GM18505 (cell line): ENCODE measurements at regions not wholly inside any gene's neighbourhood (a gene's known extent, or its start where the extent isn't known, plus 50 kb on each side); places are given as distances from the start of the nearest gene placed in this dataset.

Experiments used
- ATAC-seq: cut with Tn5 transposase; IDR thresholded peaks from one replicate; pipeline ENCODE4 v1.9.1; 2021; ENCODE audit not compliant: unreplicated experiment
- POLR2A ChIP-seq: IDR thresholded peaks from 4 replicates; pipeline ENCODE4 v1.6.1; 2011; ENCODE audit warnings: borderline replicate concordance; ENCODE audit not compliant: insufficient read depth, insufficient read length; ENCODE audit errors: extremely low read depth

GRCh38 chr15:96409215-96410138 lies 79.0 kb downstream of the NR2F2 start:
- no peak for ATAC-seq
- no peak for TF ChIP-seq POLR2A

DNA sequence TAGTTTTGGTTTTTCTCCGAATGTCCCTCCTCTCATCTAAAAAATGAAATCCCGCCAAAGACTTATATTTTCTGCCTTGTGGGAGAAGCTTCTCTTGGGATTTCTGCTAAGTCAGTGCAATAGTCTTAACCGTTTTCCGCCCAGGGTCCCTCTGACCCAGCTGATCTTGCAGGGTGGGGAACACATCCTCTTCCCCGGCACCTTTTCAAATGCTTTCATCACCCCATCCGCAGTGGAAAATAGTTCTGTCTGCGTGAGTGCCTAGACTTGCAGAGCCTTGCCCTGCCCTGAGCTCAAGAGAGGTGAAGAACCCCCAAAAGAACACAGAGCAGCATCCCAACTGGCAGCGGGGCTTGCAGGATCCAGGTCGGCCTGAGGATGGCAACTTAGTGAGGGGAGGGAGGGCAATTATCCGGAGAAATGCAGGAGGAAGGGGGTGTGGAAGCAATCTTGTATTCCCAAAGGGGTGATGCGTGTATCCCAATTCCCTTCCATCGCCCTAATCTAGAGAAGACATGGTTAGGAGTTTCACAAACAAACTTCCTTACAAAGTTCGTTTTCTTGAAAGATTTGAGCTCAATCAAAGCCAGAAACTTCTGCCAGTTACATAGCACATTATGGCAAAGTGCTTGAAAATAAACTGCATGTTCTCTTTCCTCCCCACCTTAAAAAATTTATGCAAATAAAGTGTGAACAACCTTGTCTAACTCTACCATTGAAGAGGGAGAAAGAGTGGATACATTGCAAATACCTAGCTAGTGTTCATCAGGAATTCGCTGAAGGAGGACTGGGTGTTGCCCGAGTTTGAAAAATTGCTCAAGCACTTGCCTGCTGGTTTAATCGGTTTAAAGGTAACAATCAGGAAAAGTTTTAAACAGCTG lies 79.9 kb downstream of the NR2F2 start:
- no peak for ATAC-seq
- TF ChIP-seq POLR2A = no peak

DNA sequence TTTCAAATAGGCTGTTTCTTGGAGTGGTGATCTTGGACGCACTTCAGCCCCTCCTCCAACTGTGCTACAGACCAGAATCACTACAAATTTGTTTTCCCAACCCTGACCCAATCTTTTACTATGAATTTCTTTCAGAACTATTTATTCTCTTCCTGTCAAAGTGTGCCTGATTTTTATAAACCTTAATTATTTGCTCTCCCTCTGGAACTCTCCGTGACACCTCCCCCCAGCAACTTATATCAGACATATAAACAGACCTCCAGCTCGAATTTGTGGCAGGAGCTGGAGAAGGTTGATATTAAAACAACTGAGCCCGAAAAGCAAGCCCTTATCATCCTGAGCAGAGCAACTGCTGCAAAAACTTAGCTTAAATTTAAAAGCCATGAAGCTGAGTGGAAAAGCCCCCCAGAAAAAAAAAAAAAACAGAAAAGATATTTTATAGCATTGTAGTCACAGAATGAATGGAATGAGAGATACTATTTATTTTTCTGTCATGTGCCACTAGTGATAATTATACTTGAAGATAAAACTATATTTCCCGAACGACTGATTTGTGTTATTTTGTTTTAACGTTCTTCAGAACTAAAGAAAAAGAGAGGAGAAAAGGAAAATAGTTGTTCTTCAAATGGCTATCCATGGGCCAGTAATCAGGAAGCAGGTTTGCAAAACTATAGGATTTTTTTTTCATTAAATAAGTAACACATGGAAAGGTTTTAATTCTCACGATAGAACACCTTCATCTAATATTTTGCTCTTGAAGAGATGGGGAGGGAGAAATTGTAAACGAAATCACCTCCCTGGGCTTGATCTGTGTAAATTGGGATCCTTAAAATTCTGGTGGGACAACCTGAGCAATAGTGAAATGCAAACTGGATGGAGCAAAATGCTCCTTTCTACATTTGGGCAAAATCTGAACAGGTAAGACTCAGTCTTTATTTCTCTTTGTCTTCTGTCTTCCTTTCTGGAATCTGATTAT lies 80.8 kb downstream of the NR2F2 start:
- no peak for TF ChIP-seq POLR2A

GRCh38 chr15:96412045-96412905 lies 81.8 kb downstream of the NR2F2 start:
- no peak for TF ChIP-seq POLR2A
- no peak for ATAC-seq

More for the DNA sequence above, 80.8 kb downstream of the NR2F2 start:
- ATAC-seq = no peak

- no peak for TF ChIP-seq POLR2A
- no peak for ATAC-seq
These were observed 82.4 kb downstream of the NR2F2 start for GRCh38 chr15:96412906-96413231.

- no peak for TF ChIP-seq POLR2A
- no peak for ATAC-seq
These were observed 83.2 kb downstream of the NR2F2 start for GRCh38 chr15:96413657-96414056.

- TF ChIP-seq POLR2A = no peak
- no peak for ATAC-seq
These were observed 84.4 kb downstream of the NR2F2 start for GRCh38 chr15:96414875-96415274.

GRCh38 chr15:96415513-96416217 lies 85.2 kb downstream of the NR2F2 start:
- no peak for TF ChIP-seq POLR2A
- no peak for ATAC-seq

DNA sequence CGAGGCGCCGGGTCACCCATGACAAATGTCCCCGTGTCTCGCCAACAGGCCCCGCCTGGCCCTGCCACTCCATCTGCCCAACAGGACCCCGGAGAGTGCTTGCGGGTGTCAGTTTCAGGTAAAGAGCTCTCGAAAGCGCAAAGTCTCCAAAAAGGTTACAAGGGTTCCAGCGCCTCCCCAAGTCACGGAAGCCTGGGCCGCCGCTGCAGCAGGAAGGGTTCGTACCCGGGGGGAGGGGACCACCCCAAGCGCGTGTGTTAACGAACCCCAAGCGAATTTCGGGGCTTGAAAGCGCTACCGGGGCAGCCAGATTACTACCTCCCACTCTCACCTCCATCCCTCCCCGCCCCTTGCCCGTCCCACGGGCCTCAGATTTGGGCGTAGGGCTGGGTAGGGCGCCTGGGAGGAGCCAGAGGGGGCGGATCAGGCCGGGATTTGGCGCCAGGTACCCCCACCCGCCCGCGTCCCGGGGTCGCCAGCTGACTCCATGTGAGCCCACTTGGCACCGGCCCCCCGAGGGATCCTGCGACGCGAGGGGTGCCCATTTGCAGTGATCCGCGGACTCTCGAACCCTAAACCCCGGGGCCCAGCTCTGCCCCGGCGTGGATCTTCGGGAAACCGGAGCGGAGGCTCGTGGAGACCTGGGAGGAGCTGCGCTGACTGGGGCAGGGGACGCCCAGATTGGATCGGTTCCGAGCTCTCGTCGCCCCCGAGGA lies 85.9 kb downstream of the NR2F2 start:
- no peak for ATAC-seq
- TF ChIP-seq POLR2A = no peak

DNA sequence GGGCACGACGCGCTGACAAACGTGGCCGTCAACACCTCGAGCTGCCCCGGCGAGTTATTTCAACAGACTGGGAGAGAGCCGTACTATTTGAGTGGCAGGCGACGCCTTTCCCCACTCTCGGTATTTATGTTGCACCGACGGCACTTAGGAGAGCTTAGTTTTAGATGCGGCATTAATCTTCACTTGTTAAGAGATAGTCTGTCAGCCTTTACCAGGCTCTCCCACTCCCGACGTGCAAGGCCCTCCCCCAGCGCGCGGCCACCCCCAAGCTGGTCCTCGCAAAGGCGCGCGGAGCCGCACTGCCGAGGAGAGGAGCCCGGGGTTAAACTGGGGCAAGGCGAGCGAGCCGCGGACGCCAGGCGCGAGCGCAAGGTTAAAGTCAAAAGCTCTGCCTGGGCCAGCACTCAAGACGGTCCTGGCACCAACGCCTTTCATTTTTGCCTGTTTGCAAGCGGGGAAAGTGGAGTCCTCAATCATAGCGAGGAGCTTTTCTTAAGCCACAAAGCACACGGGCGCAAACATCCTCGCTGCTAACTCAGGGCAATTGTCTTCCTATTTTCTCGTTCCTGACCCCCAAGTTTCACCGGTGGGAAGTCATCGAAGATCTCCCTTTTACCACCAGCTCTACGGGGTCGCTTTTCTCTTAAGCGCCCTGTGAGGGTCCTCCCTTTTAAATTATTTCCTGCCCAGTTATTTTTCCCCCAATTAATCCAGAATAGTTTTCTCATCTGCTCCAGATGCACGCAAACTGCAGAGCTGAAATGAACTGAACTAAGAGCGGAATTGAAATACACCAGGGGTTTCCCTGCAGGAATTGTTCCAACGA lies 86.6 kb downstream of the NR2F2 start:
- ATAC-seq = no peak
- TF ChIP-seq POLR2A = no peak
